ENCODE measurements at regions not wholly inside any gene's neighbourhood (a gene's known extent, or its start where the extent isn't known, plus 50 kb on each side); places are given as distances from the start of the nearest gene placed in this dataset.

DNA sequence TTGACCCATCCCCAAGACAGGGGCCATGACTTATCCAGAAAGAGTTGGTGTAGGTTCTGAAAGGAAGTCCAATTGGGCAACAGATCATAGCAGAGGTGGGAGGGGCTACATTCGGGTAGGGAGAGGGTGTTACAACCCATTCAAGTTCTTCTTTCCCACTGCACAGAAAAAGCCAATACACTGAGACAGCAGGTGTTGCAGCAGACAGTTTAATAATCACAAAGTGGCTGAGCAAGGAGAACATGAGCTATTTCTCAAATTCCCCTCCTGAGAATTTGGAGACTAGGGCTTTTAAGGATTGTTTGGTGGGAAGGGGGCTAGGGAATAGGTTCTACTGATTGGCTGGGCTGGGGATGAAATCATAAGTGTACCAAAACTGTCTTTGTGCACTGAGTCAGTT, 328.4 kb upstream of the POU3F1 start:
- DNase-seq: no peak

DNA sequence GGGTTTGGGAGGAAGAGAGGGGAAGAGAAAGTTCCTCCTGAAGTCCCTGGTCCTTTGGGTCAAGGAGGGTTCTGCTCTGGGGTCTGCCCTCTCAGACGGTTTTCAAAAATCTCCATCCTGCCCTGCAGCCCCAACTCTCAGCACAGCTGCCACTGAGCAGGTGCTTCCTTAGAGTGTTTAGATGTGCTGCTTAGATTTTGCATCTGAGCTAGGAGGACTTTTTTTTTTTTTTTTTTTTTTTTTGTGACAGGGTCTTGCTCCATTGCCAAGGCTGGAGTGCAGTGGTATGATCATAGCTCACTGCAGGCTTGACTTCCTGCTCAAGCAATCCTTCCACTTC, 324.9 kb upstream of the POU3F1 start:
- DNase-seq: no peak

DNA sequence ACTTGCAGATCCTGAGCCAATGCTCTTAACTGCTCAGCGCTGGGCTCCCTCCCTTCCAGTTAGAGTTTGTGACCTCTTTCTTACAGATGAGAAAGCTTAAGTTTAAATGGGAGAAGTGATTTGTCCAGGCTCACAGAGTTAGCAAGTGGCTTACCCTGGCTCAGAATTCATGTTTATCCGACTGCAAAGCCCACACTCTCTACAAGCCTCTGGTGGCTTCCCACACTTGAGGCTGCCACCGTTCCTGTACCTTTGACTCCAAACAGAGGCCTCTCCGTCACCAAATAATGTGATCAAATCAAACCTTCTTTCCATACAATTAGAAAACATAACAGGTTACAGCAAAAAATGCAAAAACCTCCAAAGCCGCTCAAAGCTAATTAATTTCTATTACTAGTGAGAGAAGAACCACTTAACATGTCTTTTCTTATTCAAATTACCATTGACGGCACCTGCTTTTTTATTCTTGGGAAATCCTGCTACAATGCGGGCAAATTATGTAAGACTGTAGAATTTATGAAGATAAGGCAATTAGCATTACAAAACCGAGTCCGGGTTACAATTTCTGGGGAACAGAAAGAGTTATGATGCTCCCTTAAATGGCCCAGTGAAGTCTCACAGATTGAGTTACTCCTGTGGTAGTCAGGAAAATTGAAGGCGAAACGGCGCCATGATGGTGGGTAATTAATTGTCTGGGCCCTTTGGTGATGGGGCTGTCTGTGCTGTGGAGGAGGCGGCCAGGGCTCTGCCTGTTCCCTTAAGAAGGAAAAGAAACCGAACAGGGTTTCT, 324.3 kb upstream of the POU3F1 start:
- no peak for DNase-seq

DNA sequence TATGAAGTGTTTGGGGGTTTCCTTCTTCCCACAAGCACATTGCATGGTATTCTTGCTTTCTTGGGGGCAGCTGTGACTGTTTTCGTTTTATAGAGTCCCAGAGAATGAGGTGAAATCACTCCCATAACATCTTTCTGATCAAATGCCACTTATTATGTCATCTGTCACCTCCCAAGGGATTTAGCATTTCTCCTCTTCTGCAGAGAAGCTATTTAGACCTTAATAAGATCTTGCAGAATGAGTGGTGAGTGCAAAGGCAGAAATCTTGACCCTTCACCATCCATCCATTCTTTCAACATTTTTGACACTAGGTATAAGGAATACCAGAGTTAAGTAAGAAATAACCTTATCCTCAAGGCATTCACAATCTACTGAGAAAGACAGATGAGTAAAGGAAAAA, 318.6 kb upstream of the POU3F1 start:
- no peak for DNase-seq

DNA sequence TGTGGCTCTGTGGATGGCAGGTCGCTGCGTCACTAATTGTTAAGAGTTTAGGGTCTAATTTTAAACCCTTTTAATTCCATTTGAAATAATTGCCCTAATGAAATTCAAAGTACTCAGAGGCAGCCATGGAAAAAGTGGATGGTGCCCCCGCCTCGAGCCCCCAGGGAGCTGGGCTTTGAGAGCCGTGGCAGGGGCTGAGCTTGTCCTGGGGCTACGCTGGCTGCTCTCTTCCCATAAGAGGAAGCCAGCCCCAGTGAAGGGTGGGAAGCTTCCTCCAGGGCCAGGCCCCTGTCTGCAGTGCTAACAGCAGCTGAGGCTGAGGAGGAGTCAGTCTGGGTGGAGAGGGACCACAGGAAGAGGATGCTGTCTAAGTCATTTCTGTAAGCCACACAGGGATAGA, 315.0 kb upstream of the POU3F1 start:
- DNase-seq: no peak

DNA sequence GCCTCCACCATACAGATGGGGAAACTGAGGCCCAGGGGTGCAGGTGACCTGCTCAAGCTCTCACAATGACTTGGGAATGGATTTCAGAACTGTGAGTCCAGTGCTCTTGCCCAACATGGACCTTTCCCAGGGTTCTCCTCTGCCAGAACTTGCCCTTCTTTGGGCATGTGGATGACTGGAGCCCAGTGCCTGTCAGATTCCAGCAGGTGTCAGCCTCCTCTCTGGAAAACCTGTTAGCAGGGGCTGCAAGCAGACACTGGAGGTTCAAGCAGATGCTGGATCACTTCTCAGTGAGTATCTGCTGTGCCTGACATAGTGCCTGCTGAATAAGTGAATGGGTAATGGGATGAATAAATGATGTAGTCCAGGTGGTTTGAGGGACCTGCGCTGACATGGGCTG, 314.2 kb upstream of the POU3F1 start:
- no peak for DNase-seq

DNA sequence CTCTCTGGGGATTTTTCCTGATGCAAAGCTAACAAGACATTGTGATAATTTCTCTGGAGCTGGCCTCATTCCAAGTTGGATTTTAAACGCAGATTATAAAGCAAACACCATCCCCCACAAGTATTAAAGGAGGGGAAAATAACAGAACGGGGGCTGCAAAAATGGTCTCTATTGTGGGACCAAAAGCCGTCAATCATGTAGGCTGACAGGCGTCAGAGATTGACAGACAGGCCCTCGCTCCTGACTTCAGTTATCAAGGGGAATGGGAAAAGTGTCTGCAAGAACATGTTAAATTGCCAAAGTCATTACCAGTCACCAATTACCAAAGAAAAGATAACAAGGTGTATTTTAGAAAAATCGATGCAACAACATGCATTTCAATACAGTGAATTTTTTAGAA, 307.4 kb upstream of the POU3F1 start:
- DNase-seq: no peak

DNA sequence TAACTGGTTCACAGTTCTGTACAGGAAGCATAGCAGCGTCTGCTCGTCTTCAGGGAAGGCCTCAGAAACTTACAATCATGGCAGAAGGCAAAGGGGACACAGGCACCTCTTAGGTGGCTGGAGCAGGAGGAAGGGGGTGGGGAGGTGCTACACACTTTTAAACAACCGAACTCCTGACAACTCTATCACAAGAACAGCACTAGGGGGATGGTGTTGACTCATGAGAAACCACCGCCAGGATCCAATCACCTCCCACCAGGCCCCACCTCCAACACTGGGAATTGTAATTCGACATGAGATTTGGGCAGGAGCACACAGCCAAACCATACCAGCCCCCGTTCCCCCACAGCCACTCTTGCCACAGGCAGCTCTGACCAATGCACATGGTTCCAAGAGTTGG, 306.3 kb upstream of the POU3F1 start:
- DNase-seq: no peak

DNA sequence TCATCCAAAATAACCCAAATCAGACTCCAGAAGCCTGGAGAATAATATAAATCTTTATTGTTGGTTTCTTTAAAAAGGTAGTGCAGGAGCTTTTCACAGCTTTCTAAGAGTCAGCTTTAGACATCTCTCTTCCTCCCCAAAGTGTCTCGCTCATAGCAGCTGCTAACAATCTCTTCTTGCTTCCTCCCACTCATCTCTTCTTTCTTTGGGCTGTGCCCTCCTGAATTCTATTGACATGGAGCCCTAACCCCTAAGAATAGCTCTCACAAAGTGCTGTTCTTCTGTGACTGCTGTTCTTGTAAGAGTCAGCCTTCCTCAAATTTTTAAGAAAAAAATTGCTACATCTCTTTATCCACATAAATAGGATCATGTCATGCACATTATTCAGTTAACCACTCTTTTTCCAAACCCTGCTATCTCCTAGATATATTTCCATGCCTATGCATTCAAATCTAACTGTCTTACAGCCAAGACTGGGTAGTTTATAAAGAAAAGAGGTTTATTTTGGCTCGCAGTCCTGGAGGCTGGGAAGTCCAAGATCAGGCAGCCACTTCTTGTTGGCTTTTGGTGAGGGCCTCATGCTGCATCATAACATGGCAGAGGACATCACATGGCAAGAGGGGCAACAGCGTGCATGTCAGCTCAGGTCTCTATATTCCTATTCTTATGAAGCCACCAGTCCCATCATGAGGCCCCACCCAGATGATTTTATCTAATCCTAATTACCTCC, 301.0 kb upstream of the POU3F1 start:
- no peak for DNase-seq

DNA sequence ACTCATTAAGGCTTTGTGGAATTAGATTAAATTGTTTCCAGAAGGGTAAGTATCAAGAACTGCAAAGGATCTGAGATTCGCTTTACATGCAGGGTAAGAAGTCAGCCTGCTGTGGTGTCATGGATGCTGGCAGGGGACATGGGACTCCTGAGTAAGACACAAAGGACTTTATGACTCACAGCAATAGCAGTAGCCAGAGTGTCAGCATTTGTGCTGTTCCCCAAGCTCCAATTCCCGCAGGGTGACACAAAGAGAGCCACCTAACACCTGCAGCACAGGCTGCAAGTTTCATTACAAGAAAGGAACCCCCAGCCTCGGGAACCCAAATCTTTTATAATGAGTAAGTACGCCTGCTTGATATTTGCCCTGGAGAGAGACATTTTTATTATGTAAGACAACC, 298.1 kb upstream of the POU3F1 start:
- DNase-seq: no peak

DNA sequence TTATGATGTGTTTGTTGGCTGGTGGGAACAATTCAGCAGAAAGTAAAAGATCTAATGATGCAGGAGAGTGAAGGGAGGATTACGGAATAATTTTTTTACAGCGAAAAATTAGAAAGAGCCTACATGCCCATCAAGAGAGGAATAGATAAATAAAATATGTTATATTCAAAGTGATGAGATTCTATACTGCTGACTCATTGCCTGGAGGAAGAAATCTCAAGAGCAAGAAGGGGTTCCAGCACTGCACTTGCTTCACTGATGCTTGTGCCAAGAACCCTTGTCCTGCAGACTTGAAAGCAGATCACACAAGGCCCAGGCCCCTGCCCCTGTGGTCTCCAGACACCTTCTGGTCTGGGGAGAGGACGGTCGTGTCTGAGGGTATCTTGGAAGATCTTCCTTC, 295.1 kb upstream of the POU3F1 start:
- DNase-seq: no peak

DNA sequence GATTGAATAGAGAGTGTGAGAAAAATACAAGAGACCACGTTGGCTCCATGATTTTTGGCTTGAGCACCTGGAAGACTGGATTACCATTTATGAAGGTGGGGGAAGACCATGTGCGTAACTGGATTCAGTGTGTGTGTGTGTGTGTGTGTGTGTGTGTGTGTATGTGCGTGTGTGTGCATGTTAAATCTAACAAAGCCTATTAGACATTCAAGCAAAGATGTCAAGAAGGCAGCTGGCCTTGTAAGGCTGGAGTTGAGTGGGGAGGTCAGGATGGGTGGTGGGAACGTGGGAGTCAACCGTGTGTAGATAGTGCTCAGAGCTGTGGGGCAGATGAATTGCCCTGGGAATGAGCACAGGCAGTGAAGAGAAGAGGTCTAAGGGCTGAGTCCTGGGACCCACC, 293.8 kb upstream of the POU3F1 start:
- DNase-seq: no peak

DNA sequence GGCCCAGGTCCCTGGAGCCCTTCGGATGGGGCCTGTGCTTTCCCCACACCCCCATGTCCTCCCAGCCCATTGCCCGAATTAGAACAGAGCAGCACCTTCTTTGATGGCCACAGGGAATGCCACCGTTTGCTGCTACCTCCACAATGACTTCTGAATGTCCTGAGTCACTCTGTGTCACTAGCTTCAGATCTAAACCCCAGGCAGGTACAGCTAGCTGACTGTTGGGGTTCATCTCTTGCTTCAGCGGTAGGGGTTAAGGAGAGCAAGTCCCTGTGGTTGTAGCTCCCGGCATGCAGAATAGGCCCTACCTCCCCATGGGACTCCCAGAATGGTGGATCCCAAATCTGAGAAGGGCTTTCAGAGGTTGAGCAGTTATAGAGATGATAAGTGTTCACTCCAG, 291.1 kb upstream of the POU3F1 start:
- DNase-seq: no peak

DNA sequence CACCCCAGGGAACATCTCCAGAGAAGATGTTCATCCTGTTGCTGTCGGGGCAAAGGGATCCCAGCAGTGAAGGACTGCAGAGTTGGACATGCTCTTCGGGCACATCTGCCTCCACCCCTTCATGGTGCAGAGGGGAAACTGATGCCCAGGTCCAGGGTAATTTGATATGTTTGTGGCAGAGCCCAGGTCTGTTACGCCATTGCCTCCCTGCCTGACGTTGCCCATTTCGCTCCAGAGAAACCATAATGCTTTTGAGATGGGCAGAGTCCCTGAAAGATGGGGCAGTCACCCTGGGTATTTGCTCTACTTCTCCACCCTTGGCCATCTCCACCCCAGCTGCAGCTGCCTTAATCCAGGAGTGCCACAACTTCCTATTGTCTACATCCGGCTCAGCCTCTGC, 290.4 kb upstream of the POU3F1 start:
- DNase-seq: no peak

DNA sequence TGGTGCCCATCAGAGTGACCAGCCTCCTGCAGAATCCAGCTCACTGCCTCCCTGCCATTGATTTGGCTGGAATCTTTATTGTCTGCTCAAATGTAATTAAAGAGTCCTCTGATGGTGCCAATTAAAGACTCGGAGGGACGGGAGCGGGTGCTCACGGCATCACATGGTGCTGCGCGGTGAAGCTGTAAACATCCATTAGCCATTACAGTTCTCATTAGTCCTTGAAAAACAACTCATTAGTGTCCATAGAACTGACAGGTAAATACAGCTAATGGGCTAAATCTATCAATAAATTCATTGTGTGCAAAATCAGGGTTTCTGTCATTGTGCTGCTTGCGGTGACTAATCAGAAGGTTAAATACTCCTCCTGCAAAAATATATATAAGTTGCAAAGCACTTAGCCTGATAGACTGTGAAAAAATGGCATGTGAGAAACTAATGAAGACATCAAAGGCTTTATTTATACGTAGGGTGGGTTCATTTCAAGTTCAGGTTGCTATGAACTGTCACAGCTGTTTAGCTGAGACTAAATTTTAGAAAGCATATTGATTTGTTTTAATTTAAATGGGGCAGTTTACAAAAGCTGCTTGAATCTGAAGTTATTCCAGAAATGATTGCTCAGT, 289.8 kb upstream of the POU3F1 start:
- DNase-seq: no peak

DNA sequence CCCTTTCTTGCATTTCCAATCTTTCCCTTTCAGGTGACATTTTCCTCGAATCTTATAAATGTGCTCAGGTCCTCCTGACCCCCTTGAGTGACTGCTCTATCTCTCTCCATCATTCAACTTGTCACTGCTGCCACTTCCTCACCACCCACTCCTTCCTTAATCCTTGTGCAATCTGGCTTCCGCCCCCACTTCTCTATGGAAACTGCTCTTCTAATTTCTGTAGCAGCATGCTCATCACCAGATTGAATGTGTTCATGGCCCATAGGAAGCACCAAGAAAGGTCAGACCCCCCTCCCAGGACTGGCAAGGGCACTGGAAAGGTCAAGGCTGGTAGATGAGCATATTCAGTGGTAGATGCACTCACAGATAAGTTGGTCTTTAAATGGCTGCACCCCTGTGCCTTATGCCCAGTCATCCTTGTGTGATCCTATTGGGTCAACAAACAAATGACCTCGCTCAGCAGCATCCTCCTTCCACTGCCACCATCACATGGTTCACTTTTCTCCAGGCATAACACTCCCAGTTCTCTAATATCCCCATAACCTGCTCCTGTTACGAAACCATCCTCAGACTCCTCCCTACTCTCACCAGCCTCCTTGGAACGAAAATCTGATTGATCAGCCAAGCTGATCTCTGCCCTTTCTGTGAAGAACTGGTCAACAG, 288.5 kb upstream of the POU3F1 start:
- DNase-seq: no peak

DNA sequence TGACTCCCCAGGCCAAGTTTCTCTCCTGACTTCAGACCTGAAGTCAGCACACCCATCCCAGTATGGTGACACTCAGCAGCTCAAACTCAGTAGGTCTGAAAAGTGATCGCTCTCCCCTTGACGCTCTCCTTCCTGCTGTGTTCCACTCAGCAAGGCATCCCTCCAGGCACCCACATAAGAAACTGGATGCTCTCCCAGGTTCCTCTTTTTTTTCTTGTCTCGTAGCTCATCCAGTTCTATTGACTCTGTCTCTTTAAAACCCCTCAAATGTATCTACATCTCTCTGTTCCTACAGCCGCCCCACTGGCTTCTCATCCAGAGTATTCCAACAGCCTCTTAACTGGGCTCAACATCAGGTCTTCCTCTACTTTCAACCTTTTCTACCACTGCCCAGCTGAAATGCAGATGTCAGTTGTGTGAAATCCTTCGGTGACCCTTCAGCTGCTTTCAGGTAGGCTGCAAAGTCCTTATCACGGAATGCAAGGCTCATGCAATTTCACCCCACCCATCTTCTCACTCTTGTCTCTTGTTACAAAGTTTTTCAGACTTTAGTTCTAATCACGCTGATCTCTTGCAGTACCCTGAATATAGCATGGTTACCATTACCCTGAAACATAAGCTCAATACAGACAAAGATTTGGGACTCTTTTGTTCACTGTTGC, 286.2 kb upstream of the POU3F1 start:
- DNase-seq: no peak

DNA sequence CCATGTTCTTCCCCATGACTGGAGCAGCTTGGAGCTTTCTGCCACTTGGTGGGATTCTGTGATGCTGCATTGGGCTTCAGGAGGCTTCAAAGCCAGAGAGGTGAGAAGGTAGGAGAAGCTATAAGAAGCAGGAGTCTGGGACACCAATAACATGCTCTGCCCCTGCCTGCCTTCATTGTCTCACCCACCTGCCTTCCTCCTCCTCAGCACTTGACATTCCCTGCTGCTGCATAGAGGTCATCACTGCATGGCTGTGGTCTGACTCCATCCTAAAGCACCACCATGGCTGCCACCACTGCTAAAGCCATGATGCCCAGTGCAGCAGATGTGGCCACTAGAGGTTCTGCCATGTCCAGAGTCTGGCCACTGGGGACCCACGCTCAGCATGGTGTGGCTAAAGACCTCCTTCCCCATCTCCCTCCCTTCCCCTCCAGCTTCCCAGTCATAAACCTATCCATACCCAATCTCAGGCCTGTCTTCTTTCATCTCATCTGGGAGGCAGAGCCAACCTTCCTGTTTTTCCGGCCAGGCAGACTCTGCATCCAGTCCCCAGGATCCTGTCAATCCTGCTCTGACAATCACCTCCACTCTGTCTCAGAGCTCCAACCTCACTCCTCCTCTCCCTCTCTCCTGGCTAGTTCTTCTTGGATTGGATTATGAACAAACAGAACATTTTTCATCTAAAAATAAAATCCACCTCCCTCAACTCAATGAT, 285.1 kb upstream of the POU3F1 start:
- no peak for DNase-seq

DNA sequence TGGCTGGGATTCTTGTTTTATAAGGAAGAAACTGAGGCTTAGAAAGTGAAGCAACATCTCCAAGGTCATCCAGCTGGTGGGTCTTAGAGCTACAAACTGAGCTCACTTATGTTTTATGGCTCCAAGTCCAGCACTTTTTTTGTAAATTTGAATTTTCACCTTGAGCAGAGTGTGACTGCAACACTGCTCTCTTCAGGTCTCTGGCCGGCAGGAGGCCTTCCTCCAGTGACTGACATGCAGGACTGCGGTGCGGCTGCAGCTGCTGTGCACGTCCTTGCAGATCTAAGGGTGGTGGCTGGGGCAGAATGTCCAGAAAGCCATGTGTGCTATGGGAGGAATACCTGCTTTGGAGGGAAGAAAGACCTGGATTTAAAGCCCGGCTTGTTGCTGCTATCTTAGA, 284.2 kb upstream of the POU3F1 start:
- no peak for DNase-seq

DNA sequence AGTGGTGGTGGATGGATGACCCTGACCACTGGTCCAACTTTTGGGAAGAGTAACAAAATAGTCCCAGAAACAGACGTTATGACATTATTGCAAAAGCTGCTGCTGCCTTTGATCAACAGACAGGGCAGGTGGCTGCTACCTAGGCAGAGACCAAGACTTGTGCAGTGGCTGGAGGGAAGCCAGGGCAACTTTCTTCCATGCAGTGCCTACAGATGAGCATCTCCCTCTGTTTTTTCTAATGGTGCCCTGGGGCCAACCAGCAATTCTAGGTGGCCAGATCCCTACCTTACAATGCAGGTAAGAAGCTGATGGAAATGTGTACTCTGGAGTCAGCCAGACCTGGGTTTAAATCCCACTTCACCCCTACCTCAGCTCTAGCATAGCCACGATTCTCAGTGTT, 283.1 kb upstream of the POU3F1 start:
- DNase-seq: no peak

DNA sequence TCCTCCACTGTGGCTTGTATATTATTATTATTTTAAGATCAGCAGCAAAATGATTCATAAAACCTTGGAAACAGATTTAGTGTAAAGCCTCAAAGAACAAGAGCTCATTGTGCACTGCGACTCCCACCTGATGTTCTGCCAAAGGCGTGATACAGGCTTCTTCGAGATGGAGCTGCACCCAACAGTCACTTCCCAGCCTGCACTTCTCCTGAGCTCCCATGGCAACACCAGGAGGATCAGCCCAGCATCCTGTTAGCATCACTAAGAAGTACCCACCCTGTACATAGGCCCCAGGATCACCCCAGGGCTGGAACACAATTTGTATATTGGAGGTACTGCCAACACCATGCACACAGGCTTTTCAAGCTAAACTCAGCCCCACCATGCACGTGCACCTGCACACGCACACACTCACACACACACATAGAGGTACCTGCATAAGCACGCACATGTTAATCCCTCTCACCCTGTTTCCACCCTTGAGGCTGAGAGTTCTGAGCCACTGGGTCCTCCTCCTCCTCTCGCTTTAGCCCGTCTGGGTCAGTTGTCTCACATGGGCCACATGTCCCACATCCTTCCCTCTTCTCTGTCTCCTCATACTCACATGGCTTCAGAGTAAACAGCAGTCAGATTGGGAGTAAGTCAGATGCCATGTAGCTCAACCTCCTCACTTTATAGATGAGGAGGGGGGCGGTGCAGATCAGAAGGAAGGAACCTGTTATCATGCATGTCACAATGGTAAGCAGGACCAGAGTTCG, 281.9 kb upstream of the POU3F1 start:
- no peak for DNase-seq

DNA sequence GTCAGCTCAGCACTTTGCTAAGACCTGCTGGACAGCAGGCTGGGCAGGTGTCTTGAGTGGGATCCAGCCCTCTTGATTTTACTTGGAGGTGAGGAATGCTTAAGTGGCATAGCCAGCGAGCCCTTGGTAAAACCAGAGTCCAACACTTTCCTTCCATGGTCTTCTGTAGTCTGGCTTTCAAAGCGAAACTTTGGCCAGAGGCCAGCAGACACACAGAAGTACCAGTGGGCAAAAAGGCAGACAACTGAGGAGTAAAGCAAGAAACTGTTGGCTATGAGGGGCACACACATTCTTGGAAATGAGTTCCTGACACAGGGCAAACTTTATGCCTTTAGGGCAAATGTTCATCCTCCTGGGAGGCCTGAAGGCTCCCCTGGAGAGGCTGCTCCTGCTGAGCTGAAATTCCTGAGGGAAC, 281.0 kb upstream of the POU3F1 start:
- DNase-seq: no peak

Measured in NCI-H226 (cell line).